HEK293T (cell line): ENCODE measurements at regions not wholly inside any gene's neighbourhood (a gene's known extent, or its start where the extent isn't known, plus 50 kb on each side); places are given as distances from the start of the nearest gene placed in this dataset.

Source experiments
- CTBP1 ChIP-seq: fragments of 450-650 bp; IDR thresholded peaks from 2 replicates; pipeline ENCODE4 v1.6.1; 2016; ENCODE audit warnings: borderline replicate concordance
- ELF4 ChIP-seq: fragments of 450-650 bp; IDR thresholded peaks from 2 replicates; pipeline ENCODE4 v1.6.1; 2017; ENCODE audit warnings: antibody characterized with exemption
- FOXK2 ChIP-seq: fragments of 450-650 bp; IDR thresholded peaks from 2 replicates; pipeline ENCODE4 v1.6.1; 2016; ENCODE audit warnings: mild to moderate bottlenecking
- PKNOX1 ChIP-seq: fragments of 450-650 bp; IDR thresholded peaks from 2 replicates; pipeline ENCODE4 v1.6.1; 2016
- ZNF384 ChIP-seq: fragments of 450-650 bp; IDR thresholded peaks from 2 replicates; pipeline ENCODE4 v1.6.1; 2016

- TF ChIP-seq ZNF384 (no peak), CTBP1 (no peak), PKNOX1 (no peak), ELF4 (no peak), FOXK2 (no peak)
Measured at GRCh38 chr6:169885131-169885530, 133.7 kb downstream of the ERMARD start.
